GM23338 (cell line): ENCODE measurements at regions not wholly inside any gene's neighbourhood (a gene's known extent, or its start where the extent isn't known, plus 50 kb on each side); places are given as distances from the start of the nearest gene placed in this dataset.

ENCODE experiments used
- CREB1 ChIP-seq: fragments of 250-450 bp; sonication (Bioruptor Pico); IDR thresholded peaks from 2 replicates; pipeline ENCODE4 v1.5.0; 2020; ENCODE audit warnings: low read depth, mild to moderate bottlenecking, moderate library complexity
- TF ChIP-seq, protein P1 (sequence below), 2 experiments: fragments of 200-600 bp in 1 of 2; sonication (generic) in 1 of 2; conservative IDR thresholded peaks; 2 replicates each; pipeline versions ENCODE4 v1.5.1 to v1.6.1; 2016 to 2017; ENCODE audit warnings: antibody characterized with exemption in 2 of 2, low read depth in 2 of 2, mild to moderate bottlenecking in 2 of 2, moderate library complexity in 1 of 2

DNA sequence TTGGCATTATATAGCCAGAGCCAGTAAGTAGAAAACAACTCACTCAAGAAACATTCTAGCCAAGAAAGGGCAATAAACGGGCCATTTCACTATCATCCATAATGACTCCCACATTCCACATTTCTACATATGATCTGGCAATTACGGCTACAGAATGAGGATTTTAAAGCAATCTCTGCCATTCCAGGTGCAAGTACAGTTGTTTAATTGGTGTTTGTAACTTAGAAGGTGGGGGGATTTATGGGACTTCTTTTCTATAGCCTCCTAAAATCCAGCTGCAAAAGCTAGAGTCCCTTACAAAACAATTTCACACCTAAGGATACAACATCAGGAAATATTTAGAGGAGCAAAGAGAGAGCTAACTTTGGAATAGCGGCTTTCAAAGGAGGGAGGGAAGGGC, 295.4 kb upstream of the RORA start:
- TF ChIP-seq, protein P1, sequence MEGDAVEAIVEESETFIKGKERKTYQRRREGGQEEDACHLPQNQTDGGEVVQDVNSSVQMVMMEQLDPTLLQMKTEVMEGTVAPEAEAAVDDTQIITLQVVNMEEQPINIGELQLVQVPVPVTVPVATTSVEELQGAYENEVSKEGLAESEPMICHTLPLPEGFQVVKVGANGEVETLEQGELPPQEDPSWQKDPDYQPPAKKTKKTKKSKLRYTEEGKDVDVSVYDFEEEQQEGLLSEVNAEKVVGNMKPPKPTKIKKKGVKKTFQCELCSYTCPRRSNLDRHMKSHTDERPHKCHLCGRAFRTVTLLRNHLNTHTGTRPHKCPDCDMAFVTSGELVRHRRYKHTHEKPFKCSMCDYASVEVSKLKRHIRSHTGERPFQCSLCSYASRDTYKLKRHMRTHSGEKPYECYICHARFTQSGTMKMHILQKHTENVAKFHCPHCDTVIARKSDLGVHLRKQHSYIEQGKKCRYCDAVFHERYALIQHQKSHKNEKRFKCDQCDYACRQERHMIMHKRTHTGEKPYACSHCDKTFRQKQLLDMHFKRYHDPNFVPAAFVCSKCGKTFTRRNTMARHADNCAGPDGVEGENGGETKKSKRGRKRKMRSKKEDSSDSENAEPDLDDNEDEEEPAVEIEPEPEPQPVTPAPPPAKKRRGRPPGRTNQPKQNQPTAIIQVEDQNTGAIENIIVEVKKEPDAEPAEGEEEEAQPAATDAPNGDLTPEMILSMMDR (conservative IDR thresholded peaks at IDR 0.05; ENCODE audit: low read depth in 2 of 2), result no peak
- no peak for TF ChIP-seq CREB1
